IMR-90 (cell line): ENCODE measurements at regions not wholly inside any gene's neighbourhood (a gene's known extent, or its start where the extent isn't known, plus 50 kb on each side); places are given as distances from the start of the nearest gene placed in this dataset.

Source experiments
- ATAC-seq: fragments of 200-7000 bp; cut with Tn5 transposase; 2 replicates; pipeline ENCODE4 v1.9.1; 2020; ENCODE audit warnings: low read depth, mild to moderate bottlenecking, moderate library complexity
- BruUV-seq: library from RNA; stranded (reverse); fragments of 400-500 nt; replicated peaks from 2 replicates; lab custom pipeline; 2021; lab: Mats Ljungman, UMichigan
- CTCF ChIA-PET: fragments of 300-600 bp; formaldehyde crosslinking; extraction: SDS; loops from one replicate; lab custom pipeline; 2021; ENCODE audit warnings: antibody characterized with exemption; lab: Yijun Ruan, JAX
- POLR2A ChIA-PET: fragments of 300-600 bp; sonication (Branson Sonifier 250); formaldehyde crosslinking; loops from one replicate; lab custom pipeline; 2022; ENCODE audit warnings: antibody characterized with exemption; ENCODE audit not compliant: unreplicated experiment; lab: Charles Lee
- DNase-seq: peaks from one replicate; pipeline ENCODE4 v3.0.0; 2013
- H2AFZ ChIP-seq: replicated peaks from 2 replicates; pipeline ENCODE3; 2013; ENCODE audit warnings: low read length, mild to moderate bottlenecking; ENCODE audit not compliant: poor library complexity
- H2AK5ac ChIP-seq: 2 replicates; pipeline ENCODE4 v1.6.1; 2013; ENCODE audit warnings: low read depth, low read length, inconsistent platforms
- H2AK9ac ChIP-seq: replicated peaks from 2 replicates; pipeline ENCODE3; 2013; ENCODE audit warnings: mild to moderate bottlenecking, low read depth, low read length, moderate library complexity; ENCODE audit not compliant: poor library complexity
- H2BK120ac ChIP-seq: 2 replicates; pipeline ENCODE4 v1.6.1; 2013; ENCODE audit warnings: low read depth, low read length, inconsistent platforms
- H2BK15ac ChIP-seq: 3 replicates; pipeline ENCODE4 v1.6.1; 2013; ENCODE audit warnings: low read depth, low read length, inconsistent platforms
- H2BK20ac ChIP-seq: 2 replicates; pipeline ENCODE4 v1.6.1; 2013; ENCODE audit warnings: low read depth, mild to moderate bottlenecking, inconsistent platforms, low read length, moderate library complexity
- H2BK5ac ChIP-seq: 2 replicates; pipeline ENCODE4 v1.6.1; 2013; ENCODE audit warnings: mild to moderate bottlenecking, low read depth, low read length, inconsistent platforms; ENCODE audit not compliant: poor library complexity, severe bottlenecking
- H3K14ac ChIP-seq: replicated peaks from 2 replicates; pipeline ENCODE4 v1.6.1; 2013; ENCODE audit warnings: low read depth, low read length, inconsistent platforms
- H3K18ac ChIP-seq: 2 replicates; pipeline ENCODE4 v1.6.1; 2013; ENCODE audit warnings: low read depth, low read length, control low read depth
- H3K23ac ChIP-seq: 2 replicates; pipeline ENCODE4 v1.6.1; 2013; ENCODE audit warnings: low read depth, low read length, inconsistent platforms
- H3K27ac ChIP-seq: 2 replicates; pipeline ENCODE4 v1.5.1; 2013; ENCODE audit warnings: mild to moderate bottlenecking, control low read depth, low read length; ENCODE audit not compliant: insufficient read depth
- H3K27me3 ChIP-seq: 2 replicates; pipeline ENCODE4 v1.6.1; 2013; ENCODE audit warnings: low read length; ENCODE audit not compliant: control insufficient read depth, insufficient read depth
- H3K36me3 ChIP-seq: 2 replicates; pipeline ENCODE4 v1.6.1; 2013; ENCODE audit warnings: low read length, mixed read lengths; ENCODE audit not compliant: control insufficient read depth, insufficient read depth
- H3K4ac ChIP-seq: 2 replicates; pipeline ENCODE4 v1.6.1; 2013; ENCODE audit warnings: low read depth, low read length, inconsistent platforms
- H3K4me1 ChIP-seq: 2 replicates; pipeline ENCODE4 v1.6.1; 2013; ENCODE audit warnings: low read length, mixed read lengths; ENCODE audit not compliant: control insufficient read depth, insufficient read depth
- H3K4me2 ChIP-seq: 2 replicates; pipeline ENCODE4 v1.6.1; 2013; ENCODE audit warnings: low read depth, mild to moderate bottlenecking, control low read depth, low read length, moderate library complexity
- H3K4me3 ChIP-seq: 2 replicates; pipeline ENCODE4 v1.5.1; 2013; ENCODE audit warnings: low read depth, mild to moderate bottlenecking, control low read depth, low read length, moderate library complexity; ENCODE audit not compliant: insufficient read depth
- H3K56ac ChIP-seq: 2 replicates; pipeline ENCODE4 v1.6.1; 2013; ENCODE audit warnings: low read length, inconsistent platforms; ENCODE audit not compliant: insufficient read depth; ENCODE audit errors: extremely low read depth
- H3K79me1 ChIP-seq, 2 experiments: 2 replicates each; pipeline ENCODE4 v1.6.1; 2013; ENCODE audit warnings: low read length in 2 of 2, inconsistent platforms in 1 of 2, low read depth in 1 of 2
- H3K9ac ChIP-seq: 2 replicates; pipeline ENCODE4 v1.6.1; 2013; ENCODE audit warnings: low read depth, low read length, control low read depth
- H3K9me1 ChIP-seq: 2 replicates; pipeline ENCODE4 v1.6.1; 2013; ENCODE audit warnings: low read length, inconsistent platforms; ENCODE audit not compliant: insufficient read depth
- H3K9me3 ChIP-seq: 2 replicates; pipeline ENCODE4 v1.6.1; 2013; ENCODE audit warnings: low read length; ENCODE audit not compliant: control insufficient read depth, insufficient read depth
- H4K20me1 ChIP-seq: 2 replicates; pipeline ENCODE4 v1.6.1; 2013; ENCODE audit warnings: low read length, inconsistent platforms; ENCODE audit not compliant: insufficient read depth
- H4K5ac ChIP-seq: 2 replicates; pipeline ENCODE4 v1.6.1; 2013; ENCODE audit warnings: mild to moderate bottlenecking, low read depth, low read length, control low read depth
- H4K8ac ChIP-seq, 2 experiments: 2 replicates each; pipeline ENCODE4 v1.6.1; 2013; ENCODE audit warnings: low read depth in 2 of 2, low read length in 2 of 2, control low read depth in 1 of 2, inconsistent platforms in 1 of 2
- H4K91ac ChIP-seq: 2 replicates; pipeline ENCODE4 v1.6.1; 2013; ENCODE audit warnings: low read depth, low read length, inconsistent platforms; ENCODE audit not compliant: insufficient read depth
- BHLHE40 ChIP-seq: fragments of 150-350 bp; IDR thresholded peaks from 2 replicates; pipeline ENCODE4 v1.6.1; 2016; ENCODE audit warnings: mild to moderate bottlenecking, low read depth, low read length
- CEBPB ChIP-seq: IDR thresholded peaks from 2 replicates; pipeline ENCODE4 v1.6.1; 2012; ENCODE audit warnings: low read depth, low read length, improper control_type of control experiment
- FOS ChIP-seq: fragments of 150-350 bp; IDR thresholded peaks from 2 replicates; pipeline ENCODE4 v1.6.1; 2016; ENCODE audit warnings: low read depth, low read length
- MAZ ChIP-seq: IDR thresholded peaks from 2 replicates; pipeline ENCODE4 v1.6.1; 2012; ENCODE audit warnings: low read depth, mild to moderate bottlenecking, low read length, improper control_type of control experiment, moderate library complexity, borderline replicate concordance
- MXI1 ChIP-seq: IDR thresholded peaks from 2 replicates; pipeline ENCODE4 v1.6.1; 2012; ENCODE audit warnings: low read depth, mild to moderate bottlenecking, low read length, moderate library complexity, borderline replicate concordance
- NFE2L2 ChIP-seq: fragments of 150-350 bp; IDR thresholded peaks from 2 replicates; pipeline ENCODE4 v1.6.1; 2016; ENCODE audit warnings: low read depth, mild to moderate bottlenecking, low read length
- POLR2A ChIP-seq: IDR thresholded peaks from 2 replicates; pipeline ENCODE4 v1.6.1; 2012; ENCODE audit warnings: mild to moderate bottlenecking, low read depth, low read length
- RAD21 ChIP-seq: IDR thresholded peaks from 2 replicates; pipeline ENCODE4 v1.6.1; 2012; ENCODE audit warnings: low read length, improper control_type of control experiment
- RCOR1 ChIP-seq: IDR thresholded peaks from 2 replicates; pipeline ENCODE4 v1.6.1; 2012; ENCODE audit warnings: mild to moderate bottlenecking, low read length, improper control_type of control experiment; ENCODE audit not compliant: insufficient replicate concordance
- SMC3 ChIP-seq: fragments of 150-350 bp; IDR thresholded peaks from 2 replicates; pipeline ENCODE4 v1.6.1; 2016; ENCODE audit warnings: low read depth, mild to moderate bottlenecking, antibody characterized with exemption, low read length, moderate library complexity
- WGBS, 2 experiments: methylation state at CpG; one replicate each; pipeline versions ENCODE4 v1.1.5 to v1.1.7; 2013; ENCODE audit warnings: missing lambda C conversion rate in 2 of 2; ENCODE audit not compliant: insufficient read length in 1 of 2; ENCODE audit errors: extremely low coverage in 2 of 2; 5-methylcytosine and 5-hydroxymethylcytosine counted together
- dilution Hi-C: fragments of 300-500 bp; cut with HindIII; formaldehyde crosslinking; loops from one replicate; pipeline ENCODE4 v1.14.3; 2018; ENCODE audit warnings: low sequenced_read_pairs; ENCODE audit not compliant: unreplicated experiment
- in situ Hi-C: fragments of 300-500 bp; cut with MboI; formaldehyde crosslinking; loops from 3 replicates; pipeline ENCODE4 v1.14.3; 2019; ENCODE audit warnings: low sequenced_read_pairs, inconsistent platforms, mixed read lengths
- intact Hi-C: fragments of 100-400 bp; cut with micrococcal nuclease; formaldehyde crosslinking; loops from 2 replicates; pipeline ENCODE4 v1.10.0; 2022
- TF ChIP-seq, protein P1 (sequence below): conservative IDR thresholded peaks from 2 replicates; pipeline ENCODE4 v1.5.1; 2012; ENCODE audit warnings: mild to moderate bottlenecking, low read depth, low read length, improper control_type of control experiment
- TF ChIP-seq, protein P2 (sequence below): fragments of 150-350 bp; IDR thresholded peaks from 2 replicates; pipeline ENCODE4 v1.6.1; 2016; ENCODE audit warnings: low read depth, mild to moderate bottlenecking, low read length, moderate library complexity, borderline replicate concordance

DNA sequence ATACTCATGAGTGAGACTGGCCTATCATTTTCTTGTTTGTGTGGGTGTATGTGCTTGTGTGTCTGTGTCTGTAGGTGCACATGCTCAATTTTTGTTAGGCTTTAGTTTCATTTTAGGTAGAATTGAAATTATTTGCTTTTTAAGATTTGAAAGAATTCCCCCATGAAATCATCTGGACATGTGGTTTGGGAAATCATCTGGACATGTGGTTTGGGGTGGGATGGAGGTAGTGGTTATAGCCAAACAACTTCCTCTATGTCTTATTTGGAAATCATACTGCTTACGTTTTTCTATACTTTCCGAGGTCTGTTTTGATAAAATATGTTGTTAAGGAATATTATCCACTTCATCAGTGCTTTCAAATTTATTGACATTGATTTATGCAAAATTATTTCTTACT is 485.4 kb upstream of the CLINT1 start:
- BruUV-seq: no TSS peak
- CTCF ChIA-PET: no interaction called here
- Histone ChIP-seq H2AK5ac (no peak overlapping the region), H2AFZ (no peak overlapping the region), H2BK5ac (no peak overlapping the region), H2BK15ac (no peak overlapping the region), H3K27me3 (no peaks in the 10 kb centered on the region), H3K79me1 (no peaks in the 10 kb centered on the region), H3K14ac (no peak overlapping the region), H4K91ac (no peak overlapping the region), H3K56ac (no peak overlapping the region), H3K4me1 (no peaks in the 10 kb centered on the region), H3K36me3 (no peaks in the 10 kb centered on the region), H3K27ac (no peak overlapping the region), H3K9me1 (no peaks in the 10 kb centered on the region), H4K20me1 (no peaks in the 10 kb centered on the region), H3K9ac (no peak overlapping the region), H3K9me3 (no peaks in the 10 kb centered on the region), H3K4ac (no peak overlapping the region), H2BK20ac (no peak overlapping the region), H3K18ac (no peak overlapping the region), H3K4me3 (no peak overlapping the region), H4K5ac (no peak overlapping the region), H3K4me2 (no peak overlapping the region), H2AK9ac (no peak overlapping the region), H3K23ac (no peak overlapping the region), H2BK120ac (no peak overlapping the region), H4K8ac (no peak overlapping the region)
- WGBS, 2 experiments: no CpG with 5 or more reads among the region's 2 CpGs
- intact Hi-C loops: no loop called here
- POLR2A ChIA-PET: no interaction called here
- dilution Hi-C loops: no loop called here
- no peak for ATAC-seq
- no peak for DNase-seq
- TF ChIP-seq RCOR1: no peak
- no peak for TF ChIP-seq CEBPB
- TF ChIP-seq SMC3: no peak
- no peak for TF ChIP-seq BHLHE40
- TF ChIP-seq MXI1: no peak
- no peak for TF ChIP-seq POLR2A
- TF ChIP-seq MAZ: no peak
- TF ChIP-seq, protein P1, sequence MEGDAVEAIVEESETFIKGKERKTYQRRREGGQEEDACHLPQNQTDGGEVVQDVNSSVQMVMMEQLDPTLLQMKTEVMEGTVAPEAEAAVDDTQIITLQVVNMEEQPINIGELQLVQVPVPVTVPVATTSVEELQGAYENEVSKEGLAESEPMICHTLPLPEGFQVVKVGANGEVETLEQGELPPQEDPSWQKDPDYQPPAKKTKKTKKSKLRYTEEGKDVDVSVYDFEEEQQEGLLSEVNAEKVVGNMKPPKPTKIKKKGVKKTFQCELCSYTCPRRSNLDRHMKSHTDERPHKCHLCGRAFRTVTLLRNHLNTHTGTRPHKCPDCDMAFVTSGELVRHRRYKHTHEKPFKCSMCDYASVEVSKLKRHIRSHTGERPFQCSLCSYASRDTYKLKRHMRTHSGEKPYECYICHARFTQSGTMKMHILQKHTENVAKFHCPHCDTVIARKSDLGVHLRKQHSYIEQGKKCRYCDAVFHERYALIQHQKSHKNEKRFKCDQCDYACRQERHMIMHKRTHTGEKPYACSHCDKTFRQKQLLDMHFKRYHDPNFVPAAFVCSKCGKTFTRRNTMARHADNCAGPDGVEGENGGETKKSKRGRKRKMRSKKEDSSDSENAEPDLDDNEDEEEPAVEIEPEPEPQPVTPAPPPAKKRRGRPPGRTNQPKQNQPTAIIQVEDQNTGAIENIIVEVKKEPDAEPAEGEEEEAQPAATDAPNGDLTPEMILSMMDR: no peak
- TF ChIP-seq, protein P2, sequence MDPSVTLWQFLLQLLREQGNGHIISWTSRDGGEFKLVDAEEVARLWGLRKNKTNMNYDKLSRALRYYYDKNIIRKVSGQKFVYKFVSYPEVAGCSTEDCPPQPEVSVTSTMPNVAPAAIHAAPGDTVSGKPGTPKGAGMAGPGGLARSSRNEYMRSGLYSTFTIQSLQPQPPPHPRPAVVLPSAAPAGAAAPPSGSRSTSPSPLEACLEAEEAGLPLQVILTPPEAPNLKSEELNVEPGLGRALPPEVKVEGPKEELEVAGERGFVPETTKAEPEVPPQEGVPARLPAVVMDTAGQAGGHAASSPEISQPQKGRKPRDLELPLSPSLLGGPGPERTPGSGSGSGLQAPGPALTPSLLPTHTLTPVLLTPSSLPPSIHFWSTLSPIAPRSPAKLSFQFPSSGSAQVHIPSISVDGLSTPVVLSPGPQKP: no peak
- TF ChIP-seq NFE2L2: no peak
- no peak for TF ChIP-seq FOS
- TF ChIP-seq RAD21: no peak
- in situ Hi-C loops: no loop called here
